ENCODE measurements at regions not wholly inside any gene's neighbourhood (a gene's known extent, or its start where the extent isn't known, plus 50 kb on each side); places are given as distances from the start of the nearest gene placed in this dataset.

GRCh38 chr13:74644229-74644628 is 510.0 kb upstream of the KLF12 start:
- no peak for TF ChIP-seq EZH2phosphoT487 (IDR thresholded peaks at IDR 0.05; ENCODE audit: borderline replicate concordance, low read length)
- no peak for TF ChIP-seq CTCF (IDR thresholded peaks at IDR 0.05; ENCODE audit: low read depth, low read length, poor library complexity, severe bottlenecking)
- no peaks in the 10 kb centered on the region for H3K9me3 ChIP-seq (ENCODE audit: control insufficient read depth, insufficient read depth, low read length)
- H3K27ac ChIP-seq (ENCODE audit: low read depth, low read length), result no peak overlapping the region
- H3K4me3 ChIP-seq (ENCODE audit: low read length), result no peak overlapping the region
- no peaks in the 10 kb centered on the region; the same call in 1 of the 2 replicates for H3K9me2 ChIP-seq (replicated peaks; ENCODE audit: control insufficient read depth, low read length)
- H3K79me2 ChIP-seq (ENCODE audit: control insufficient read depth, low read length), result no peaks in the 10 kb centered on the region
- H3K4me2 ChIP-seq (ENCODE audit: low read length), result no peak overlapping the region
- H3K27me3 ChIP-seq (ENCODE audit: control insufficient read depth, low read length), result no peaks in the 10 kb centered on the region; the same call in 1 of the 2 replicates
- no peaks in the 10 kb centered on the region for H3K36me3 ChIP-seq (ENCODE audit: control insufficient read depth, low read length)
- no peaks in the 10 kb centered on the region for H3K4me1 ChIP-seq (ENCODE audit: control insufficient read depth, low read length)
- H4K20me1 ChIP-seq (ENCODE audit: control insufficient read depth, insufficient read depth, low read depth, low read length), result no peaks in the 10 kb centered on the region
- no peaks in the 10 kb centered on the region for H3F3A ChIP-seq (ENCODE audit: control insufficient read depth, insufficient read depth)

- no peak overlapping the region for H3K4me2 ChIP-seq (ENCODE audit: low read length)
- no peaks in the 10 kb centered on the region for H3K4me1 ChIP-seq (ENCODE audit: control insufficient read depth, low read length)
- H4K20me1 ChIP-seq (ENCODE audit: control insufficient read depth, insufficient read depth, low read depth, low read length), result no peaks in the 10 kb centered on the region
- no peaks in the 10 kb centered on the region for H3K79me2 ChIP-seq (ENCODE audit: control insufficient read depth, low read length)
- no peaks in the 10 kb centered on the region for H3K36me3 ChIP-seq (ENCODE audit: control insufficient read depth, low read length)
- no peaks in the 10 kb centered on the region; the same call in 1 of the 2 replicates for H3K27me3 ChIP-seq (ENCODE audit: control insufficient read depth, low read length)
- no peaks in the 10 kb centered on the region for H3K9me3 ChIP-seq (ENCODE audit: control insufficient read depth, insufficient read depth, low read length)
- TF ChIP-seq EZH2phosphoT487 (IDR thresholded peaks at IDR 0.05; ENCODE audit: borderline replicate concordance, low read length), result no peak
- TF ChIP-seq CTCF (IDR thresholded peaks at IDR 0.05; ENCODE audit: low read depth, low read length, poor library complexity, severe bottlenecking), result no peak
- H3K27ac ChIP-seq (ENCODE audit: low read depth, low read length), result no peak overlapping the region
- no peaks in the 10 kb centered on the region; the same call in 1 of the 2 replicates for H3K9me2 ChIP-seq (replicated peaks; ENCODE audit: control insufficient read depth, low read length)
- no peak overlapping the region for H3K4me3 ChIP-seq (ENCODE audit: low read length)
- no peaks in the 10 kb centered on the region for H3F3A ChIP-seq (ENCODE audit: control insufficient read depth, insufficient read depth)
Measured at GRCh38 chr13:74641586-74641985, 507.4 kb upstream of the KLF12 start.

GRCh38 chr13:74633734-74634133 is 499.5 kb upstream of the KLF12 start:
- Histone ChIP-seq H3K9me2 (replicated peaks; ENCODE audit: control insufficient read depth, low read length) (no peaks in the 10 kb centered on the region), H3K9me3 (ENCODE audit: control insufficient read depth, insufficient read depth, low read length) (no peaks in the 10 kb centered on the region), H3F3A (ENCODE audit: control insufficient read depth, insufficient read depth) (no peaks in the 10 kb centered on the region), H3K27ac (ENCODE audit: low read depth, low read length) (no peak overlapping the region), H3K4me3 (ENCODE audit: low read length) (no peak overlapping the region), H4K20me1 (ENCODE audit: control insufficient read depth, insufficient read depth, low read depth, low read length) (no peaks in the 10 kb centered on the region), H3K27me3 (ENCODE audit: control insufficient read depth, low read length) (no peaks in the 10 kb centered on the region), H3K79me2 (ENCODE audit: control insufficient read depth, low read length) (no peaks in the 10 kb centered on the region), H3K4me2 (ENCODE audit: low read length) (no peak overlapping the region), H3K36me3 (ENCODE audit: control insufficient read depth, low read length) (no peaks in the 10 kb centered on the region), H3K4me1 (ENCODE audit: control insufficient read depth, low read length) (no peaks in the 10 kb centered on the region)
- TF ChIP-seq EZH2phosphoT487 (IDR thresholded peaks at IDR 0.05; ENCODE audit: borderline replicate concordance, low read length), result no peak
- TF ChIP-seq CTCF (IDR thresholded peaks at IDR 0.05; ENCODE audit: low read depth, low read length, poor library complexity, severe bottlenecking), result no peak
